Endothelial cell of hepatic sinusoid (primary cell): ENCODE measurements at regions not wholly inside any gene's neighbourhood (a gene's known extent, or its start where the extent isn't known, plus 50 kb on each side); places are given as distances from the start of the nearest gene placed in this dataset.

Source experiments
- in situ Hi-C: cut with HindIII; loops from 2 replicates; pipeline ENCODE4 v1.10.0; 2017; ENCODE audit warnings: low sequenced_read_pairs

DNA sequence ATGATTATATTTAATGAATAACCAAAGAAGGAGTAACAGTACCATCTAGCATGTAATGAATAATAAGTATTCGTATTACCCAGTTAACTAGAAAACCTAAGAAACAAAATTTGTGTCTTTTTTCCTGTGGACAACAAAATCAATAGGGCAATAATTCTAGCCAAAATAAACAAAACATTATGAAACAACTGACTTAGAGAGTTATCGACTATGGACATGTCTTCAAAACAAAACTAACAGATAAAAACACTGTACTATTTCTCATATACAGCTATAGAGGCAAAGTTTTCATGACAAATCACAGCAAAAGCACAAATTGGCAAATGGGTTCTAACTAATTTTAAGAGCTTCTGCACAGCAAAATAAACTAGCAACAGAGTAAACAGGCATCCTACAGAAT, 224.1 kb downstream of the ALX1 start:
- in situ Hi-C loops: no loop called here

DNA sequence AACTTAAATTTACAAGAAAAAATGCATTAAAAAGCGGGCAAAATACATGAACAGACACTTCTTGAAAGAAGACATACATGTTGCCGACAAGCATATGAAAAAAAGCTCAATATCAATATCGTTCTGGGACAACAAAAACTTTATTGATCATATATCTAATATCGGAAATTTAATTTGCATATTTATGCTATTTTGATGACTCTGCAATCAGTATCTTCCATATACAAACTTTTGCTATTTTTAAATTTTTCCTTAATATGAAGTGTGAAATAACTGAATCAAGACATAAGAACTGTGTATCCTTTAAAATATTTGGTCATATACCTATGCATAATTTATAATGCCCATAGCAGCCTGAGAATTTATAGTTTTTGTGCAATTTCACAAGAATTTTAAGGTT, 224.6 kb downstream of the ALX1 start:
- in situ Hi-C loops: no loop called here

GRCh38 chr12:85507456-85507855, 227.4 kb downstream of the ALX1 start:
- in situ Hi-C loops: no loop called here

DNA sequence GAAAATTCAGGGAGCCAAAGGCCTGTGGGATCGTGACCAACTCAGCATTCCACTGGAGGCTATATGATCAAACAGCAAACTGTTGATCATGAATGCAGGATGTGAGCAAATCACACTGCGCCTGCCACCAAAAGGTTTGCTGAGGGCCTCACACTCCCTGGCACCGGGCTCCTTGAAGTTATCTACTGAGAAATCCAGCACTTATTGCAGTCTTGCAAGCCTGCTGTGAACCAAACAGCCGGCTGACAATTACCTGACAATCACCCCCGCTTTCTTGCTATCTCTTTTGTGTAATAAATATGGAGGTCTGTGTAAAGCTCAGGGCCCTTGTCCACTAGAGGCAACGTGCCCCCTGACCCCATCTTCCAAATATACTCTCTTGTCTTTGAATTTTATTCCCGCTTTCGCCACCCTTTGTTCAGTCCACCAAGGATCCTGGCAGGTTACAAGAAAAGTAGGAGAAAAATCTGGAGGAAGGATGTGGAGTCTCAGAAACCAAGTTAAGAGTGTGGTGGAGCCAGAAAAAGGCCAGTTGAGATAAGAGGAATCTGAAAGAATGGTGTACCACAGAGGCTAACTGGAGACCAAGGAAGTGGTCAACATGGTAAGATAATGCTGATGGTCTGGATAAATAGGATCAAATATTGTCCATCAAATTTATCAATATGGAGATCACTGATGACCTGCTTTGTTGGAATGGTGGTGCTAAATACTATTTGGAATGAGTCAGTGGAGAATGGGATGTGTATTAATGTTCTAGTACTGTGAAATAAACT, 229.2 kb downstream of the ALX1 start:
- in situ Hi-C loops: no loop called here

DNA sequence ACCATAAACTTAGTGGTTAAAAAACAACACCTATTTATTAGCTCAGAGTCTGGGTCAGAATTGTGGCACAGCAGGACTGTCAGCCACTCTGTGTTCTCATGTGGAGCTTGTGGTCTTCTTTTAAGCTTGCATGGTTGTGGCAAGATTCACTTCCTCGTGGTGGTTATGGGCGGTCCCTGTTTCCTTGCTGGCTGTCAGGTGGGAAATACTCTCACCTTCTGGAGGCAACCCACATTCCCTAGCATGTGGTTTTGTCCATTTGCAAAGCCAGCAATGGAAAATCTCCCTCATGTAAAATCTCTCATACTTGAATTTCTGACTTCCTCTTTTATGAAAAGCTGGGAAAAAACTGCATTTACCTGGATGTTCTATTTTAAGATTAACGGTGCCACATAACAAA, 229.8 kb downstream of the ALX1 start:
- in situ Hi-C loops: no loop called here

- in situ Hi-C loops: no loop called here
Observed at GRCh38 chr12:85516039-85516438, 236.0 kb downstream of the ALX1 start.

DNA sequence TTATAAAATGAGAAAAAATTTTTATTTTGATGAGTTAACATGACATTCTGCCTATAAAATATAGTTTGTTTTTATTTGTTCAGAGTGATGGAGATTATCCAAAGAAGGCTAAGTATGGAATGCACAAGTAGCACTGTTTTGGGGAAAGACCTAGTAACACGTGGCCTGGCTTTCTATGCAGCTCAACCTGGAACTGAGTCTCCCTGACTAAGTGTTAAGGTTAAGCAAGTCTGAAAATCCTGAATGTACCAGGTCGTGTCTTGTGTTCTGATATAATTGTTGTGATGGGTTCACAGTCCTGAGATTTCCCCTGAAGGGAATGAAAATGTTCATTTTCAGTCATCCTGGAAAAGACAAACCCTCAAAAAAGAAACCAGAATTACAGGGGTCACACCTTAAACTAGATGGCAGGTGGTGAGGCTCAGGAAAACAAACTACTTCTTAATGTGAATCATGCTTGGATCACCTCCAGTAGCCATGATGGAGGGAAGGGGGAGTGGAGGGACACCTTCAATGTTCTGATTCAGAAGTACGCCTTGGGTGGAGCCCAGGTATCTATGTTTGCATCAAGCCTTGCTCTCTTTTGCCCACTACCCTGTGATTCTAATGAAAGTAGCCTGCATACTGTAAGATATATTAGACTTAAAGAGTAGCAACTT, 236.8 kb downstream of the ALX1 start:
- in situ Hi-C loops: no loop called here

- in situ Hi-C loops: no loop called here
Observed at GRCh38 chr12:85519163-85519562, 239.1 kb downstream of the ALX1 start.

GRCh38 chr12:85523197-85523596, 243.2 kb downstream of the ALX1 start:
- in situ Hi-C loops: no loop called here

- in situ Hi-C loops: no loop called here
Observed at GRCh38 chr12:85527192-85527591, 247.2 kb downstream of the ALX1 start.

DNA sequence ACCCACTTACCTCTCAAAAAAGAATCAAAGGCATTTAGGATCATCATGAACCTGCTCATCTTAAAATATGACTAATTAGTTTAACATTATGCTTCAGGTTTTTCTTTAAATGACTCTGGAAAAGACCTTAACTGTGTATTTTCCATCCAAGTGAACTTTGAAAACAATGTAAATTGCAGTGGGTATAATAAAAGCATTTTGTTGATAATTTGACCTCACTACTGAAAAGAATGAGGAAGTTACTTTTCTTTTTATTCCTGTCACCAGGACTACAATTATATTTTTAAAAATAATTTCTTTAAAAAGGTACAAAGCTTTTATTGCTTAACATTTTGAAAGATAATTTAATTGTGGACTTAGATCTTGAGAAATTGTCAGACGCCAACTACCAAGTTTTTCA, 249.9 kb downstream of the ALX1 start:
- in situ Hi-C loops: no loop called here

DNA sequence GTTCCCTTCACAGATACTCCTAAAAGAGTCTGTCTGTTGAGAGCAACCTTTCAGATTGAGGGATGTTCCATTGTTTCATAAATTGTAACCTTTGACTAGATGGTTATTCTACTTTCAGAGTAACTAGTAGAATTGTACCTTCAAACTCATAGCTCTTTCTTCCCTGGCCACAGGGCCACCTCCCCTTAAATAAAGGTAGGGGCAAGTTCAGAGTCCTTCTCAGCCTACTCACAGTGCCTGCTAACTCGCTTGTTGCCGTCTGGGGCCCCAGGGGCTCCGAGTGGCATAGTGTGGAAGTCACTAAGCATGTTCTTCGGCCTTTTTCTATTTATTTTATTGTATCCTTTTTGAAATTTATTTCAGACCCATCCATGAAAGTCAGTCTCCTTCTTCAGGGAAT, 250.4 kb downstream of the ALX1 start:
- in situ Hi-C loops: no loop called here

DNA sequence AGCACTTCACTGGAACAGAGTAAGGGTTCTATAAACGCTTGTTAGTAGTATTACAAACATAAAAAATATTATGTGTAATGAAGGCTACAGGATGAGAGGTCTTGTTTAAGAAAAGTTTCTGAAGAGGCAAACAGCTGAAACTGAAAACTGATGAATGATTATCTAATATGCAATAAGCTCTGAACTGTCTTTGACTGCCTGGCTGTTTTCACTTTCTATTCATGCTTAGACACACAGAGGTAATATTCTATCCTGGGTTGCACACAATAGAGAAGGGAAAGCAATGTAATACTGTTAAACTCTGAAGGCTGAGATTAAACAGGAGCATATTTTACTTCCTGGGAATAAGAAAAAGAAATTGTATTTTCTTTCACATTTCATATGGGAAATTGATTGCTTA, 251.3 kb downstream of the ALX1 start:
- in situ Hi-C loops: no loop called here

- in situ Hi-C loops: no loop called here
Observed at GRCh38 chr12:85549640-85550039, 269.6 kb downstream of the ALX1 start.

GRCh38 chr12:85550924-85551323, 270.9 kb downstream of the ALX1 start:
- in situ Hi-C loops: no loop called here

DNA sequence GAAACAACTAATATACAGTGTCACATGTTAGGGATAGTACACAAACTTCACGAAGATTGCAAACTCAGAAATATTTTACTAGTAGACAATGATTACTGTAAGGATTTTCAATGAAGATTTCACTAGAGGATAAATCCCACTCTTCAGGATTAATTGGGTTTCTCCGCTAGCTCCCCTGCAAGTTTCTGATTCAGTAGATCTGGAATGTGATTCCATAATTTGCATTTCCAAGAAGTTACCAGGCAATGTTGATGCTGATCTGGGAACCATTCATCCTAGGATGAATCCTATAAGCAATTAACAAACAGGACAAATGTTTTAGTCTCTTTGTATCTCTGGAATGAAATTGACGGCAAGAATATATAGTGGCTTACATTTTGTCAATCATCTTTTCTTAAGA, 272.4 kb downstream of the ALX1 start:
- in situ Hi-C loops: no loop called here

DNA sequence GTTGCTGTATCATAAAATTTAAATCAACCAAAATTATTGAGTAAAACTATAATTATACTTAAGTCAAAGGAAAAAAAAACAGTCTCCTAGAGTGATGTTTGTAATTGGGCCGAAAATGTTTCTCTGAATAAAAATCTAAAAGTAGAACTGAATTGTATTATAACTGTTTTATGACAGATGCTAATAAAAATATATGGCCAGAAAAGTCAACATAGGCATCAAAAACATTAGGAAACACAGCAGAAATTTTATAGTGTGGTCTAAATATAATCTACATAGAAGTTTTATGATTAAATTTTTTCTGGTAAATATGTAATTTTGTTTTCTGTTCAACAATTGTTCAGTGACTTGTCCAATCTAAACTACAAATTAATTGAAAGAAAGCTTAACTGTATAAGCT, 277.8 kb downstream of the ALX1 start:
- in situ Hi-C loops: no loop called here

- in situ Hi-C loops: no loop called here
Observed at GRCh38 chr12:85558684-85559083, 277.5 kb downstream of the RASSF9 start.

GRCh38 chr12:85559127-85559526, 277.1 kb downstream of the RASSF9 start:
- in situ Hi-C loops: no loop called here

GRCh38 chr12:85559536-85559935, 276.7 kb downstream of the RASSF9 start:
- in situ Hi-C loops: no loop called here

DNA sequence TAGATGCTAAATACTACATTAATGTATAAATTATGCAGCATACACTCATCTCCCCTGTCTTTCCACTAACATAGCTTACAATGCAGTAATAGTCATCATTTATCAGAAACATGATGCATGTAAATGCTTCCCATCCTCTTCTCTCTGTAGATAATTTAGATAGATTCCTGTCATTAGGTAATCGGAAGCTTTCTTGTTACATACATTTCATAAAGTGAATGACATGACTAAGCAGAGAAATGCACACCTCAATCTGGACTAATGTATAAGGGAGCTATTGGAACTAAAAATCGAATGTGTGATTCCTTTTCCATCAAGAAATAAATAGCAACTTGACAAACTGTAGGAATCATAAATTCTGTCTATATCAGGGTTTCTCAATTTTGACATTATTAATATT, 273.4 kb downstream of the RASSF9 start:
- in situ Hi-C loops: loop anchor here (10.0 kb wide), 1 partner anchor 302 kb away; no protein-coding TSS in a partner anchor

DNA sequence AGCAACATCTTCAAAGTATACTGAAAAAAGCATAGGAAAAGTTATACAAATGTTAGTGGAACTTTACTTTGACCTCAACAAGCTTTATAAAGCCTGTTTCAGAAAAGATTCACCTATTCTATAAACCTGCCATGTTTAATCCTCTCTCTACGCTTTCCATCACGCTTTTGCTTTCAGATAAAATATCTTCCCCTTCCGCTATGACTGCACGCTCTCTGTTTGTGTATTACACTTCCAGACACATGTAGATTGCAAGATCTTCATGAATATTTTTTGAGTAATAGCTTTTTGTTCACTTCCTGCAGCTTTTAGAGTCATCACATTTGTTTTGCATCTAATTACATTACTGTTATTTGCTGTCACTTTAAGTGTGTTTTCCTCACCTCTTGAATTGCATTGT, 271.4 kb downstream of the RASSF9 start:
- in situ Hi-C loops: loop anchor here (10.0 kb wide), 1 partner anchor 300 kb away; no protein-coding TSS in a partner anchor
